Fibroblast of skin of back (primary cell): ENCODE measurements at regions not wholly inside any gene's neighbourhood (a gene's known extent, or its start where the extent isn't known, plus 50 kb on each side); places are given as distances from the start of the nearest gene placed in this dataset.
A peak's percentile ranks its signal among the peaks of the same experiment; 100 is the strongest.
"Not testable (repeated sequence)": the region's sequence is repeated elsewhere in the genome, so short reads cannot be mapped to it uniquely, and the experiment has no call there.

Source experiments
- DNase-seq: peaks from one replicate; pipeline ENCODE4 v3.0.0-alpha.2; 2013

- no peak for DNase-seq
Measured at GRCh38 chr7:54141576-54141975, 400.6 kb upstream of the VSTM2A start.

DNA sequence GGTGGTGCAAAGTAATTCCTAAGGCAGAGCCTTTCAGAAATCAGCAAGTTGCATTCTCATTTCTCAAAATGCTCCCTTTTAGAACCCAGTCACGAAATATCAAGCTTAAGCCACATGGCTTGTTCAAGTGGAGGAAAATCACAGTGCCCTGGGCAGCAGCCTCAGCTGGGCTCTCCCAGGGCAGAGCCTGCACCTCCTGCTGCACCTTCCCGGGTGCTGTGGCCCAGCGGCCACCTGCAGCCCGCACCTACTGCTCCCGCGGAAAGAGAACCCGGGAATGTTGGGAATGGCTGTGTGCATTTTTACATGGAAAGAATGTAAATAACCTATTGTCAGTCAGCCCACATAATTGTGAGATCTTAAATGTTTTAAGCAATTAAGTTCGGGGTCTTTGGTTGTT lies 396.5 kb upstream of the VSTM2A start:
- no peak for DNase-seq

GRCh38 chr7:54153462-54153861 lies 388.7 kb upstream of the VSTM2A start:
- DNase-seq, result no peak

DNA sequence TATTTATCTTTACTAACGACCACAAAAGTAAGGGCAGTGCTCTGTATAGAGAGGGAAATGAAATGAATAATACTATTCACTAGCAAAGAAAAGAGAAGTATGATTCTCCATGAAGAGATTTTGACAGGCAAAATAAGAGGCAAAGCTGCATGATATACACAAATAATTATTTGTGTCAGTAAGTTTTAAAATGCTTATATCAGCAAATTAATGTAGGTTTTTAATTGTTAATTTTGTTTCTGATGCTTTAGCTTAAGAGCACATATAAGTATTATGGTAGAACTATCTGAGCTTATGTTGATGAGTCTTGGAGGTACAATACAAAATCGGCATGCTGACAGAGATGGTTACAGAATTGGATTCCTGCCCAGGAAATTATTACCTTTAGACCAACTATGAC lies 383.1 kb upstream of the VSTM2A start:
- no peak for DNase-seq

GRCh38 chr7:54161621-54162020 lies 380.6 kb upstream of the VSTM2A start:
- DNase-seq, result no peak

DNA sequence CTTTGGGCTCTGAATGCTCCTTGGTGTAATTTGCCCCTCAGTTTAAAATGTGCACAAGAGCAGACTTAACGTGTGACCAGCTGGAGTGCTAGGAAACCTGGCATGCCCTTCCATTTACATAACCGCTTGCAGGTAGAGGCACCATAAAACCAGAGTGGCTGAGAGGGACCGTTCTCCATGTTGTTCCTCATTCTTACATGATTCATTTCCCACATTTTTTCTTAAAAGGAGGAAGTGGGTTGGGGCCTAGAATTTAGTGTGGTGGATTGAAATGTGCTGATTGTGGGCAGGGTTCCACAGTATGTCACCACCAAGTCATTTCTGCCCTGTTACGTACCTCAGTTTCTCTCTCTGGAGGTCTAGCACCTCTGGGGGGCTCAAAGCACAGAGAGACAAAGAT lies 375.8 kb upstream of the VSTM2A start:
- DNase-seq, result no peak

- no peak for DNase-seq
Measured at GRCh38 chr7:54179321-54180029, 362.7 kb upstream of the VSTM2A start.

DNA sequence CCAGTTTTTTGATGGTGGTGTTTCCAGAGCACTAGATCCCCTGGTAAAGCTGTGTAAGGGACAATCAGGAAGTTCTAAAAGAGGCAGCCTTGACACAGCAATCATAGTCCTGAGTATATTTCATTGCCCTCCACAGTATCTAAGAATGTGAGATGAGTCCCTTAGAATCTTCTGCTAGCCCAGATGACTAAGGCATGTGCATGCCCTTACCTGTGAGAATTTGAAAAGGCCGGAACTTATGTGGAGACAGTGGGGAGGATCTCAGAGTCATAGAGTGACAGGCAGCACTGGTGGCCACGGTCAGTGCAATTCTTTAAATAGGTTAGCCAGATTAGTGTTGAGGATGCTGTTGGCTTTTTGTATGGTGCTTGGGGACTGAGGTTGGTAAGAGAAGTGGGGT lies 361.4 kb upstream of the VSTM2A start:
- DNase-seq, result no peak

GRCh38 chr7:54183055-54183454 lies 359.1 kb upstream of the VSTM2A start:
- DNase-seq, result no peak

GRCh38 chr7:54186336-54186735 lies 355.8 kb upstream of the VSTM2A start:
- no peak for DNase-seq

DNA sequence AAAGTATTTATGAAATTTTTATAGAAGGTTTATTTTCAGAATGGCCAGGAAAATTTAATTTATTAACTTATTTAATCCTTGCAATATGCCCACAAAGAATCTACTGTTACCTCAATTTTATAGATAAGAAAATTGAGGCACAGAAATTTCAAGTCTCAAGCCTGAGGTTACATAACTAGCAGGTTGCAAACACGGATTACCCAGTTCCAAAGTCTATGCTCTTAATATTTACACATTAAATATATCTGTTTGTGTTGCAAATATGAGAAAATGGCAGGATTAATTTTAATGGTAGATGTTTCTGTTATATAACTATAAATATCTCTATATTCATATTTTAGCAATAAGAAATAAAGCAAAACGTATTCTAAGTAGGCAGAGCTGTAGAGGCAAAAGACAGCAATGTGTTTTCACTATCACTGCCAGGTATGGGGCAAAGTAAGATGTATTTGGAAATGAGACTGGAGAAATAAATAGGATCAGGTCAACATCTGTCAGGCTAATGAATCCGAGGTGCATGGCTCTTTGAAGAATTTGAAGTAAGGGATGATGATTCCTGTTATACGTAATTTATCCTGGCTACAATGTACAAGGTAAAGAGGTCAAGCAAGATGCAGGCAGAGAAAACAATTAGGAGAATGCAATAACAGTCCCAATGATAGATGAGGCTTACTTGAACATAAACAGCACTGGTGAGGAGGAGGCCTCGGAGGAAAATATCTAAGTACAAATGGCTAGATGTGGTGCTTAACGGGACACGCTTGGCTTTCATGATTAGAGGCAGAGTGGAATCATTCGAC lies 354.1 kb upstream of the VSTM2A start:
- no peak for DNase-seq

GRCh38 chr7:54188843-54189242 lies 353.3 kb upstream of the VSTM2A start:
- DNase-seq, result no peak

GRCh38 chr7:54189330-54189729 lies 352.8 kb upstream of the VSTM2A start:
- DNase-seq, result no peak

DNA sequence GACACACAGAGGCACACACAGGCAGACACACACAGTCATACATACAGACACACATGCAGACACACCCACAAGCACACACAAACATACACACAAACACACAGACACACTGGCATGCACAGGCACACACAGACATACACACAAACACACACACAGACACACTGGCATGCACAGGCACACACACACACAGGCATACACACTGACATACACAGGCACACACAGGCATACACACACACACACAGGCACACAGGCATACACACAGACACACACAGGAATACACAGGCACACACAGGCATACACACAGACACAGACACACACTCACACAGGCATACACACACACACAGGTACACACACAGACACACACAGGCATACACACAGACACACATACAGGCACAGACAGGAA lies 340.7 kb upstream of the VSTM2A start:
- DNase-seq, result no peak

DNA sequence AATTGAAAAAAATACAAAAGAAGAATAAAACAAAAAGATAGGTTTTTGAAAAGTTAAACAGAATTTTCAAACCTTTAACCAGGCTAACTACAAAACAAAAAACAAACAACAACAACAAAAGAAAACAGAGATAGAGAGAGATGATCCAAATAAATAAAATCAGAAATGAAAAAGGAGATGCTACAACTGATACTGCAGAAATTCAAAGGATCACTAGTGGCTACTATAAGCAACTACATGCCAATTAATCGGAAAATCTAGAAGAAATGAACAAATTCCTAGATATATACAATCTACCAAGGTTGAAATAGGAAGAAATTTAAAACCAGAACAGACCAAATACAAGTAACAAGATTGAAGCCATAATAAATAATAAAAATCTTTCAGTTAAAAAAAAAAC lies 326.8 kb upstream of the VSTM2A start:
- DNase-seq, result no peak

DNA sequence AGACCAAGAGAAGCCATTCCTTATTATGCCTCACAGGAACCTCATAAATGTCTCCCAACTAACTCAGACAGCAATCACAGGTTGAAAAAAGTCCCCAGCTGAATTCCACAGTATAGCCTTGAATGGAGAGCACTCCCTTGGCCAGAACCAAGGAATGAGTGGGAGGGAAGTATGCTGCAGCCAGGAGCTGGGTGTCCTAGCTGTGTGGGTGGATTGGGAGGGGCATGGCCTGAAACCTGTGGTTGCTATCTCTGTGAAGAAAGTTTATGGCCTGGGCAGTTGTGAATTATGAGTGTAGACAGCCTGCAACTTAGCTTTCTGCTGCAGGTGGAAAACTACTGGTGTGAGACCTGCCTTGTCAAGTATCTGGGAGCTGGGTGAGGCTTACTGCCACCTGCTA lies 316.1 kb upstream of the VSTM2A start:
- not testable (repeated sequence) for DNase-seq

DNA sequence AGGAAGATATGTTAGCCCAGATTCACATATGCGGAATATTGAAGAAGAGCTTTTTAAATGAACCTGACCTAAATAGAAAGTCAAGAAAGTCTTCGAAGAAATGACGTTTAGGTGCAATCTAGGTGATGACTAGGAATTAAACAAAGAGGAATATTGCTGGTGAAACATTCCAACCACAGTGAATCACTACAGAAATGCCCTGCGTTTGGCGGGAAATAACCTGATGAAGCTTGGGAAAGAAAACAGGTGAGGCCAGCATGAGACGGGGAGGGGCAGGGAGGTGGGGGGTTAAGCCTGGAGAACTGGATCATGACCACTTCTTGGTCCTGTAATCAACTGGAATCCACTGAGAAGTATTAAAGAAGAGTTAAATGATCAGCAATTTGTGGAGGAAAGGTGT lies 299.4 kb upstream of the VSTM2A start:
- DNase-seq, result no peak

- no peak for DNase-seq
Measured at GRCh38 chr7:54245020-54245419, 297.2 kb upstream of the VSTM2A start.

- no peak for DNase-seq
Measured at GRCh38 chr7:54249686-54250085, 292.5 kb upstream of the VSTM2A start.

DNA sequence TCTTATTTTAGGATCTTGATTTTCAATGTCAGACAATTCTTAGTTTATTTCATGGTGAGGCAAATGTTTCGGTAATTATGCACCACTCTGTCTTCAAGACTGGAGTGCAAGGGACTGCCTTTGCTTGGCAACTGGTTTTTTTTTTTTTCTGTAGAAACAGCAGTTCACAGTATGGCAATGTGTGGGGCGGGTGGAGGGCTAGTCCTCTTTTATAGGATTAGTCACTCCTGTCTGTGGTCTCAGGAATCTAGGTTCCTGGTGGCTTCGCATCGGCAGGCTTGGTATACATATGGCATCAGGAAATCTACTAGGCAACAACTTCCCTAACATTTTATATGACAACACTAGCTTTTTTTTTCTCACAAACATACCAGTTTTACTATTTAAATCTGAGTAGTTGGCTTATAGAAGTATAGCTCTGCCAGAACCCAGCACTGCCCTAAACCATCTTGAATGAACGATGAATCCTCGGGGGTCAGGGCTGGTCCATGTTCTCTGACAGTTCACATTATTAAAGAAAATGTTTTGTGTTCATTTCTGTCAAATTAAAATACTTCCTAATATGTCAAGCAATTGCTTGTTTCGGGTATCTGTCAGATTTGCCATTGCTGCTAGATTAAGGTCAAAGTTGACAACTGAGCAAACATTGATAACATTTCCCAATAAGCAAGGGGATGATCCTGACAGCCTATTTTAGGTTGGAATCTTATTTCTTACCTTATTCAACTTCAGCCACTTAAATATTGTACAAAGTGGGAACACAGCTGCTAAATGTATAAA lies 289.7 kb upstream of the VSTM2A start:
- DNase-seq, result no peak

- DNase-seq, result no peak
Measured at GRCh38 chr7:54253036-54253373, 289.2 kb upstream of the VSTM2A start.

DNA sequence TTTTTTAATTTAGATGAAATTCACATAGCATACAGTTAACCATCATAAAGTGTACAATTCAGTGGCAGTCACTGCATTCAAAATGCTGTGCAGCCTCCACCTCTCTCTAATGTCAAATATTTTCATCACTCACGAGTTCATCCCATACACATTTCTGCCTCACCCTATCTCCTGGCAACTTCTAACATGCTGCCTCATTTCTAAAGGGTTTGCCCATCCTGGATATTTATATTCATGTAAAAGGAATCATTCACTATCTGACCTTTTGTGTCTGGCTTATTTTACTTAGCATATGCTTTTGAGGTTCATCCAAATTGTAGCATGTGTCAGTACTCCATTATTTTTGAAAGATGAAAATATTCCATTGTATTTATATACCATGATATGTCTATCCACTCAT lies 286.9 kb upstream of the VSTM2A start:
- no peak for DNase-seq

DNA sequence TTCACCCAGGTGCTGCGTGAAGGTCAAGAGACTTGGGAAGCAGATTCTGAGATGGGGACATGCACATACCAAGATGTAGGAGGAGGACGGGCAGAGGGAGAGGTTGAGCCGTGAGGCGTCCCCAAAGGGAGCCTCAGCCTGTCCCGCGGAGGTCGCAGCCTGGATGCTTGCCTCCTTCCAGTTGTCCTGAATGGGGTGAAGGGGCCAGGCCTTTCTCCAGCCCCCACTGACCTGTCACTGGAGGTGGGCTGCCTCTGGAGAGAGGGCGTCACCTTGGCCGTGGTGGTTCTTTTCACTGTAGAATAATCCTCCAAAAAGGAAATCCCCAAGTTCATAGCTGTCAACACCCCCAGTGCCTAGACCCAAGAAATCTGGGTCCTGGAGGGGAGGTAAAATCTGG lies 283.0 kb upstream of the VSTM2A start:
- no peak for DNase-seq

DNA sequence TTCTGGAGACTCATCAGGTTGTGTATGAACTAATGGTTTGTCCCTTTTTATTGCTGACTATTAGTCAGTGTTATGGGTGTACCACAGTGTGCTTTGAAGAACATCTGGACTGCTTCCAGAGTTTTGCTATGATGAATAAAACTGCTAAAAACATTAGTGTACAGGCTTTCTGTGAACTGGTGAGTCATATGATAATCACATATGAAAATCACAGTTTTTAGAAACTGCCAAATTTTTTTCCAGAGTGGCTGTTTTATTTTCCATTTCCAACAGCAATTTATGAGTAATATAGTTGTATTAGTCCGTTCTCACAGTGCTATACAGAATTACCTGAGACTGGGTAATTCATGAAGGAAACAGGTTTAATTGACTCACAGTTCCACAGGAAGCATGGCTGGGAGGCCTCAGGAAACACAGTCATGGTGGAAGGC lies 281.2 kb upstream of the VSTM2A start:
- peak; percentile 23 for DNase-seq
